BE2C (cell line): ENCODE measurements at regions not wholly inside any gene's neighbourhood (a gene's known extent, or its start where the extent isn't known, plus 50 kb on each side); places are given as distances from the start of the nearest gene placed in this dataset.

Experiments used
- DNase-seq: peaks from one replicate; pipeline ENCODE4 v3.0.0-alpha.2; 2020
- H3K27me3 ChIP-seq: fragments of 250-450 bp; sonication (Bioruptor Pico); 2 replicates; pipeline ENCODE4 v1.5.1; 2020; ENCODE audit warnings: mild to moderate bottlenecking
- H3K36me3 ChIP-seq: fragments of 250-450 bp; sonication (Bioruptor Pico); 2 replicates; pipeline ENCODE4 v1.5.1; 2020; ENCODE audit warnings: mild to moderate bottlenecking
- H3K4me1 ChIP-seq: fragments of 250-450 bp; sonication (Bioruptor Pico); 2 replicates; pipeline ENCODE4 v1.5.1; 2020
- H3K4me3 ChIP-seq: 2 replicates; pipeline ENCODE4 v1.5.1; 2011; ENCODE audit warnings: low read depth, low read length
- H3K9me3 ChIP-seq: fragments of 250-450 bp; sonication (Bioruptor Pico); 2 replicates; pipeline ENCODE4 v1.5.1; 2020
- TF ChIP-seq, protein P1 (sequence below): IDR thresholded peaks from 2 replicates; pipeline ENCODE4 v1.5.1; 2012; ENCODE audit warnings: mild to moderate bottlenecking, low read depth, low read length

DNA sequence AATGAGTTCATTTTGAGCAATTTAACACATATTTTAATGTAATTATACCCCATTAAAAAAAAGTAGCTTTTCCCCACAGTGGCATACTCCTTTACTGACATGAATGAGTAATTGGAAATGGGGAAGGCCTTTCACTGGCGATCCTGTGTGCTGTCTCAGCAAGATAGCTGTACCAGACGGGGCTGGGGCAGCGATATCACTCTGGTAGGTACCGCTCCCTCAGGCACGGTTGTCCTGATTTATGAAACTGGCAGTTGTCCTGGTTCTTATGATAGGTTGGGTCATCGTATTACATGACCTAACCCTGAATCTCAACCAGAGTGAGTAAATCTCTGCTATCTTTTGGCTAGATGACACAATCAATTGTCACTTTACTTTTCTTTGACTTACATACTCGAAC is 355.0 kb upstream of the MAP3K7 start:
- Histone ChIP-seq H3K4me3 (no peak overlapping the region), H3K36me3 (no peaks in the 10 kb centered on the region), H3K27me3 (peaks cover 24% of the 10 kb centered on the region), H3K9me3 (no peaks in the 10 kb centered on the region), H3K4me1 (no peaks in the 10 kb centered on the region)
- TF ChIP-seq, protein P1, sequence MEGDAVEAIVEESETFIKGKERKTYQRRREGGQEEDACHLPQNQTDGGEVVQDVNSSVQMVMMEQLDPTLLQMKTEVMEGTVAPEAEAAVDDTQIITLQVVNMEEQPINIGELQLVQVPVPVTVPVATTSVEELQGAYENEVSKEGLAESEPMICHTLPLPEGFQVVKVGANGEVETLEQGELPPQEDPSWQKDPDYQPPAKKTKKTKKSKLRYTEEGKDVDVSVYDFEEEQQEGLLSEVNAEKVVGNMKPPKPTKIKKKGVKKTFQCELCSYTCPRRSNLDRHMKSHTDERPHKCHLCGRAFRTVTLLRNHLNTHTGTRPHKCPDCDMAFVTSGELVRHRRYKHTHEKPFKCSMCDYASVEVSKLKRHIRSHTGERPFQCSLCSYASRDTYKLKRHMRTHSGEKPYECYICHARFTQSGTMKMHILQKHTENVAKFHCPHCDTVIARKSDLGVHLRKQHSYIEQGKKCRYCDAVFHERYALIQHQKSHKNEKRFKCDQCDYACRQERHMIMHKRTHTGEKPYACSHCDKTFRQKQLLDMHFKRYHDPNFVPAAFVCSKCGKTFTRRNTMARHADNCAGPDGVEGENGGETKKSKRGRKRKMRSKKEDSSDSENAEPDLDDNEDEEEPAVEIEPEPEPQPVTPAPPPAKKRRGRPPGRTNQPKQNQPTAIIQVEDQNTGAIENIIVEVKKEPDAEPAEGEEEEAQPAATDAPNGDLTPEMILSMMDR, result no peak
- no peak for DNase-seq

DNA sequence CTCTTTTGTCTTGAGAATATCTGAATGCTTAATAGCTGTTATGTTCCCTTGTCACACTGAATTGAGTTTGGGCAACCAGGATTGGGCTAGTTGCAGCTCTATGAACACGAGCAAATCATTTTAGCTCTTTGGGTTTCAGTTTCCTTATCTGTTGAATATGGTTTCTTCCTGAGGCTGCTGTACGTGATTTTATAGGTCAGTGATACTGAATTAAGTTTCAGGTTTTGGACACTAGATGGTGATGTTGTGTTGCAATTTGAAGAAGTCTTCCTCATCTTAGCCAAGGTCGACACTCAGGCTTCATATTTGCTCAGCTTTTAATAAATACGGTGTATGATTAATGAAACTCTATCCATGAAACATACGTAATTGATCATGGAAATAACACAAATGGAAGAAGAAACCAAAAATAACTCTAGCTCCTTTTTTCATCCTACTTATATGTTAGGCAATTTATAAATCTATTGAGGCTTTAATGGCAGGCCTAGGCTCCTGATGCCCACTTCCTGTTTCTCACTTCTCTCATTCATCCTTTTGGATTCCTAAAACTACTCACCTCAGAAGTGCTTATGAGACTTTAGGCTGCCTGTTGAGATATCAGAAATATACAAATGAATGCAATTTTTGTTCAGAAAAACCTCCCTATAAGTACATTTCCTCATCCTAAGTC is 354.1 kb upstream of the MAP3K7 start:
- TF ChIP-seq, protein P1, result peak; percentile 63
- H3K4me3 ChIP-seq, result no peak overlapping the region
- peaks cover 4% of the 10 kb centered on the region; the same call in 1 of the 2 replicates for H3K4me1 ChIP-seq
- H3K36me3 ChIP-seq, result no peaks in the 10 kb centered on the region
- DNase-seq, result no peak
- H3K27me3 ChIP-seq, result peaks cover 27% of the 10 kb centered on the region
- no peaks in the 10 kb centered on the region for H3K9me3 ChIP-seq

DNA sequence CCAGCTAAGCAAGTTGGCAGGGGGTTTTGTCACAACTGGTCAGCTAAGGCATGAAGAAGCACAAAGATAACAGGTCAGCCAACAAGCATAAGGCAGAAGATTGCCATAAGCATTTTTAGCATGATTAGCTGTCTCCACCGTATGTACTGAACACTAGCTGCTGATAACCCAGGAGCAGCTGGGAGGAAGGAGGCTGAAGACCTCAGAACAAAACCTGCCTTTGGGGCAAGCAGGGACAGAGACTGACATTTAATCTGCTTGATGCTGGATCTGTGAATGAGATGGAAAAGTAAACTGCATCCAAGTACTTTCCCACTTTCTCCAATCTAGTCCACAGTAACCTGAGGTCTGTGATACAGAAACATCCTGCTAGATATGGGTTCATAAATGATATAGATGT is 353.0 kb upstream of the MAP3K7 start:
- TF ChIP-seq, protein P1, result no peak
- DNase-seq, result no peak

DNA sequence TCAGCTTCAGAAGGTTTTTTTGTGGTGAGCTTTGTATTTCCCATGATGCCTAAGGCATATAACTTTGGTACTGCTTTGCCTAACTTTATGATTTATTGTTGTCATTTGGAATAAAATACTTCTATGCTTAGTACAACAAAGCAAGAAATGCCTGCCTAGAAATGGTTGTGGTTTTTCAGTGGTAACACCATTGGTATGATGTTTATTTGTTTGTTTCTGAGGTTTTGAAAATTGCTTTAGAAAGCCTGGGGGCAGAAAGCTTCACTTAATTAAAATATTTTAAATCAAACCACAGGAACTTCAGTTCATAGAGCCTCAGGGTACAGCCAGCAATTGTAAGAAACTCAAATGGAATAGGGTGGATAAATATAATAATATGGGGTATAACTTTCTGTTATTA is 351.2 kb upstream of the MAP3K7 start:
- Histone ChIP-seq H3K4me1 (peaks cover 4% of the 10 kb centered on the region; the same call in 1 of the 2 replicates), H3K9me3 (no peaks in the 10 kb centered on the region), H3K36me3 (no peaks in the 10 kb centered on the region), H3K4me3 (no peak overlapping the region), H3K27me3 (peaks cover 52% of the 10 kb centered on the region)
- no peak for DNase-seq
- TF ChIP-seq, protein P1, result no peak

More for the DNA sequence above, 353.0 kb upstream of the MAP3K7 start:
- Histone ChIP-seq H3K36me3 (no peaks in the 10 kb centered on the region), H3K9me3 (no peaks in the 10 kb centered on the region), H3K4me1 (peaks cover 4% of the 10 kb centered on the region; the same call in 1 of the 2 replicates), H3K27me3 (peaks cover 37% of the 10 kb centered on the region), H3K4me3 (no peak overlapping the region)

DNA sequence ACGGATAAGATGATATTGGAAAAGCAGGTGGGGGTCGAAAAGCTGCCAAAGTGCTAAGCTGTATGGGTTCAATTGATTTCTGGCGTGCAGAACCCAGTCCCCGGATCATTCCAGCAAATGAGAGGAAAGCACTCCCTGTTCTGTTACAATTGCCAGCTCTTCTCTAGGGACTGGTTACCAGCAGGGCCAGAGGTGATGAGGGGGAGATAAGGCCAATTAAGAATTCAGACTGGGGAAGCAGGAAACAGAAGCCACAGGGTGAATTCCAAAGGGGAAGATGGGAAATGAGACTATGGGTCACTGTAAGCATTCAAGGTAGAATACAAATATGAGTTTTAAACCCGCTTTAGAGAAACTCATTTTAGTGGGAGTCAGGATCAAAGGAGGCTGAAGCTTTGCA is 349.4 kb upstream of the MAP3K7 start:
- Histone ChIP-seq H3K9me3 (no peaks in the 10 kb centered on the region), H3K4me3 (no peak overlapping the region), H3K4me1 (peaks cover 4% of the 10 kb centered on the region; the same call in 1 of the 2 replicates), H3K27me3 (peaks cover 68% of the 10 kb centered on the region), H3K36me3 (no peaks in the 10 kb centered on the region)
- DNase-seq, result peak; percentile 49
- TF ChIP-seq, protein P1, result no peak

DNA sequence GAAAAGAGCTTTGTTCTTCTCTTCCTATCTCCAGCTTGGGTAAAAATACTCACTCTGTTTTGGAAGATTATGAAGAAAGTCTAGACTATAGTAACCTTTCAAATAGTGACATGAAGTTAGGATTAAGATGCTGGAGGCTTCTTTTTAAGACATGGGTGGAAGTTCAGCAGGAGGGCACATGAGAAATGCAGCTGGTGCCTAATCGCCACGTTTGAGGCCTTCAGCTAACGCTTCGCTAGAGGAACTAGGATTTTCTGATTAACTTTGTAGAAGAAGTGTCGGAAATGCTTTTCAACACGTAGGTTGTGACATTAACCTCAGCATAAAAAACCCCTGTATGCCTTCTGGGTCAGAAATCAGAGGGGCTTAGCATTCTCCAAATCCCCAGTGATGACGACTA is 348.1 kb upstream of the MAP3K7 start:
- Histone ChIP-seq H3K9me3 (no peaks in the 10 kb centered on the region), H3K4me3 (no peak overlapping the region), H3K27me3 (peaks cover 75% of the 10 kb centered on the region), H3K36me3 (no peaks in the 10 kb centered on the region), H3K4me1 (peaks cover 4% of the 10 kb centered on the region; the same call in 1 of the 2 replicates)
- TF ChIP-seq, protein P1, result no peak
- DNase-seq, result no peak
